Effector memory CD4-positive, alpha-beta T cell (primary cell): ENCODE measurements at regions not wholly inside any gene's neighbourhood (a gene's known extent, or its start where the extent isn't known, plus 50 kb on each side); places are given as distances from the start of the nearest gene placed in this dataset.

ENCODE experiments used
- DNase-seq, 3 donors: peaks; one replicate each; pipeline ENCODE4 v3.0.0-alpha.2; 2020
- H3K27ac ChIP-seq: 2 replicates; pipeline ENCODE4 v1.7.0; 2013; ENCODE audit warnings: mild to moderate bottlenecking, low read length, moderate library complexity; ENCODE audit not compliant: insufficient read depth, poor library complexity, severe bottlenecking
- H3K27me3 ChIP-seq: replicated peaks from 2 replicates; pipeline ENCODE4 v1.7.0; 2013; ENCODE audit warnings: mild to moderate bottlenecking, low read length; ENCODE audit not compliant: insufficient read depth, control insufficient read depth, poor library complexity, severe bottlenecking
- H3K36me3 ChIP-seq: 2 replicates; pipeline ENCODE4 v1.7.0; 2013; ENCODE audit warnings: mild to moderate bottlenecking, low read length, moderate library complexity; ENCODE audit not compliant: control insufficient read depth, insufficient read depth
- H3K4me1 ChIP-seq: 2 replicates; pipeline ENCODE4 v1.7.0; 2013; ENCODE audit warnings: low read length, mild to moderate bottlenecking; ENCODE audit not compliant: control insufficient read depth, insufficient read depth, poor library complexity, severe bottlenecking
- H3K4me3 ChIP-seq: 2 replicates; pipeline ENCODE4 v1.7.0; 2013; ENCODE audit warnings: low read length, low read depth, mild to moderate bottlenecking; ENCODE audit not compliant: insufficient read depth, poor library complexity, severe bottlenecking
- H3K9me3 ChIP-seq: 2 replicates; pipeline ENCODE4 v1.7.0; 2013; ENCODE audit warnings: mild to moderate bottlenecking, low read length, moderate library complexity; ENCODE audit not compliant: control insufficient read depth

- no peaks in the 10 kb centered on the region for H3K9me3 ChIP-seq
- no peak overlapping the region for H3K4me3 ChIP-seq
- H3K36me3 ChIP-seq: no peaks in the 10 kb centered on the region
- H3K27me3 ChIP-seq: no peaks in the 10 kb centered on the region
- H3K27ac ChIP-seq: no peak overlapping the region
- DNase-seq: no peak
- no peaks in the 10 kb centered on the region for H3K4me1 ChIP-seq
Observed at GRCh38 chr15:25240461-25241021, 198.3 kb downstream of the UBE3A start.

GRCh38 chr15:25241241-25241801 lies 197.5 kb downstream of the UBE3A start:
- Histone ChIP-seq H3K36me3 (no peaks in the 10 kb centered on the region), H3K27me3 (no peaks in the 10 kb centered on the region), H3K4me3 (no peak overlapping the region), H3K4me1 (no peaks in the 10 kb centered on the region), H3K9me3 (no peaks in the 10 kb centered on the region), H3K27ac (no peak overlapping the region)
- DNase-seq: no peak

GRCh38 chr15:25242166-25242879 lies 196.5 kb downstream of the UBE3A start:
- no peak for DNase-seq
- no peaks in the 10 kb centered on the region for H3K27me3 ChIP-seq
- H3K9me3 ChIP-seq: no peaks in the 10 kb centered on the region
- H3K36me3 ChIP-seq: no peaks in the 10 kb centered on the region
- H3K4me3 ChIP-seq: no peak overlapping the region
- H3K4me1 ChIP-seq: no peaks in the 10 kb centered on the region
- no peak overlapping the region for H3K27ac ChIP-seq

- H3K9me3 ChIP-seq: no peaks in the 10 kb centered on the region
- H3K4me3 ChIP-seq: no peak overlapping the region
- H3K36me3 ChIP-seq: no peaks in the 10 kb centered on the region
- no peaks in the 10 kb centered on the region for H3K4me1 ChIP-seq
- H3K27me3 ChIP-seq: no peaks in the 10 kb centered on the region
- DNase-seq: no peak
- no peak overlapping the region for H3K27ac ChIP-seq
Observed at GRCh38 chr15:25242957-25243799, 195.6 kb downstream of the UBE3A start.

- no peaks in the 10 kb centered on the region for H3K9me3 ChIP-seq
- DNase-seq: no peak
Observed at GRCh38 chr15:25243800-25244097, 195.1 kb downstream of the UBE3A start.

GRCh38 chr15:25244731-25245585 lies 193.9 kb downstream of the UBE3A start:
- Histone ChIP-seq H3K27me3 (no peaks in the 10 kb centered on the region), H3K36me3 (no peaks in the 10 kb centered on the region), H3K4me3 (no peak overlapping the region), H3K4me1 (no peaks in the 10 kb centered on the region), H3K9me3 (no peaks in the 10 kb centered on the region), H3K27ac (no peak overlapping the region)
- DNase-seq: no peak

More at GRCh38 chr15:25243800-25244097, 195.1 kb downstream of the UBE3A start:
- Histone ChIP-seq H3K4me3 (no peak overlapping the region), H3K27me3 (no peaks in the 10 kb centered on the region), H3K36me3 (no peaks in the 10 kb centered on the region), H3K4me1 (no peaks in the 10 kb centered on the region), H3K27ac (no peak overlapping the region)

- Histone ChIP-seq H3K4me3 (no peak overlapping the region), H3K36me3 (no peaks in the 10 kb centered on the region), H3K27me3 (no peaks in the 10 kb centered on the region), H3K9me3 (no peaks in the 10 kb centered on the region), H3K27ac (no peak overlapping the region), H3K4me1 (no peaks in the 10 kb centered on the region)
- no peak for DNase-seq
Observed at GRCh38 chr15:25245801-25246622, 192.8 kb downstream of the UBE3A start.

- Histone ChIP-seq H3K27me3 (no peaks in the 10 kb centered on the region), H3K27ac (no peak overlapping the region), H3K36me3 (no peaks in the 10 kb centered on the region), H3K9me3 (no peaks in the 10 kb centered on the region), H3K4me3 (no peak overlapping the region), H3K4me1 (no peaks in the 10 kb centered on the region)
- DNase-seq: no peak
Observed at GRCh38 chr15:25246641-25247406, 192.0 kb downstream of the UBE3A start.
